ENCODE measurements at regions not wholly inside any gene's neighbourhood (a gene's known extent, or its start where the extent isn't known, plus 50 kb on each side); places are given as distances from the start of the nearest gene placed in this dataset.

GRCh38 chr7:115249080-115249479 is 327.2 kb downstream of the MDFIC start:
- Histone ChIP-seq H3K36me3 (ENCODE audit: control insufficient read depth in 2 of 2, extremely low read depth in 1 of 2, insufficient read depth in 2 of 2, low read length in 2 of 2) (no peaks in the 10 kb centered on the region), H3K4me3 (replicated peaks in 1 of 3; ENCODE audit: insufficient read depth in 1 of 3, low read depth in 1 of 3, low read length in 3 of 3) (no peak overlapping the region), H4K20me1 (replicated peaks; ENCODE audit: control insufficient read depth, extremely low read depth, insufficient read depth, low read length) (no peaks in the 10 kb centered on the region), H3K27ac (ENCODE audit: insufficient read depth, low read depth, low read length) (no peak overlapping the region), H3K9me3 (replicated peaks; ENCODE audit: control insufficient read depth, insufficient read depth, low read length) (no peaks in the 10 kb centered on the region), H3K4me2 (ENCODE audit: insufficient read depth, low read length) (peak overlapping the region; percentile 29), H3K27me3 (ENCODE audit: control insufficient read depth in 2 of 2, insufficient read depth in 2 of 2, low read length in 2 of 2) (no peaks in the 10 kb centered on the region), H3K4me1 (ENCODE audit: control insufficient read depth, extremely low read depth, insufficient read depth, low read length) (peaks cover 8% of the 10 kb centered on the region), H3K9ac (replicated peaks; ENCODE audit: extremely low read depth, insufficient read depth, low read length) (no peak overlapping the region), H3K9me1 (replicated peaks; ENCODE audit: control insufficient read depth, extremely low read depth, insufficient read depth, low read length) (no peaks in the 10 kb centered on the region), H3K79me2 (ENCODE audit: control insufficient read depth, insufficient read depth, low read length) (no peaks in the 10 kb centered on the region), H2AFZ (ENCODE audit: low read depth, low read length) (peak overlapping the region; percentile 35)
- peak; percentile 24 for FAIRE-seq
- no TSS peak for BruUV-seq (replicated peaks)
- dilution Hi-C loops (cut with MboI; ENCODE audit: extremely low pct_ligation_motif_present, low sequenced_read_pairs), result no loop called here
- TF ChIP-seq FOS (IDR thresholded peaks at IDR 0.05; ENCODE audit: borderline replicate concordance, insufficient read depth, low read length) (no peak), CTCF (IDR thresholded peaks at IDR 0.05; ENCODE audit: extremely low read depth in 1 of 2, insufficient read depth in 1 of 2, low read depth in 1 of 2, low read length in 2 of 2) (no peak), GATA2 (IDR thresholded peaks at IDR 0.05; ENCODE audit: insufficient read depth, insufficient read length, low read depth, low read length) (peak; percentile 17), EZH2 (IDR thresholded peaks at IDR 0.05; ENCODE audit: borderline replicate concordance, low read depth, low read length, severe bottlenecking) (no peak), POLR2AphosphoS5 (IDR thresholded peaks at IDR 0.05; ENCODE audit: insufficient read depth, low read depth, low read length) (peak; percentile 29)
- DNase-seq (ENCODE audit: low read depth, low spot score), result peak; percentile 30
- ChIA-PET CTCF (interaction anchor here (1.2 to 1.7 kb wide), 2 partner anchors 18 to 29 kb away, joined by 4 to 5 read pairs; no protein-coding TSS in a partner anchor), POLR2A (no interaction called here)
- intact Hi-C loops (cut with micrococcal nuclease), result loop anchor here (1.0 kb wide), 1 partner anchor 201 kb away; no protein-coding TSS in a partner anchor

GRCh38 chr7:115241151-115241550 is 319.3 kb downstream of the MDFIC start:
- Histone ChIP-seq H2AFZ (ENCODE audit: low read depth, low read length) (no peak overlapping the region), H3K79me2 (ENCODE audit: control insufficient read depth, insufficient read depth, low read length) (no peaks in the 10 kb centered on the region), H4K20me1 (replicated peaks; ENCODE audit: control insufficient read depth, extremely low read depth, insufficient read depth, low read length) (no peaks in the 10 kb centered on the region), H3K4me2 (ENCODE audit: insufficient read depth, low read length) (no peak overlapping the region), H3K4me3 (replicated peaks in 1 of 3; ENCODE audit: insufficient read depth in 1 of 3, low read depth in 1 of 3, low read length in 3 of 3) (no peak overlapping the region), H3K9ac (replicated peaks; ENCODE audit: extremely low read depth, insufficient read depth, low read length) (no peak overlapping the region), H3K27ac (ENCODE audit: insufficient read depth, low read depth, low read length) (no peak overlapping the region), H3K4me1 (ENCODE audit: control insufficient read depth, extremely low read depth, insufficient read depth, low read length) (no peaks in the 10 kb centered on the region), H3K36me3 (ENCODE audit: control insufficient read depth in 2 of 2, extremely low read depth in 1 of 2, insufficient read depth in 2 of 2, low read length in 2 of 2) (no peaks in the 10 kb centered on the region), H3K9me3 (replicated peaks; ENCODE audit: control insufficient read depth, insufficient read depth, low read length) (no peaks in the 10 kb centered on the region), H3K27me3 (ENCODE audit: control insufficient read depth in 2 of 2, insufficient read depth in 2 of 2, low read length in 2 of 2) (no peaks in the 10 kb centered on the region), H3K9me1 (replicated peaks; ENCODE audit: control insufficient read depth, extremely low read depth, insufficient read depth, low read length) (no peaks in the 10 kb centered on the region)
- CTCF ChIA-PET, result interaction anchor here (3.7 kb wide), 1 partner anchor 10 kb away, joined by 15 read pairs; no protein-coding TSS in a partner anchor
- TF ChIP-seq GATA2 (IDR thresholded peaks at IDR 0.05; ENCODE audit: insufficient read depth, insufficient read length, low read depth, low read length) (no peak), MAX (IDR thresholded peaks at IDR 0.05; ENCODE audit: insufficient read depth, insufficient read length) (no peak), MYC (IDR thresholded peaks at IDR 0.05; ENCODE audit: low read depth, low read length) (no peak), JUN (IDR thresholded peaks at IDR 0.05; ENCODE audit: borderline replicate concordance, insufficient read depth, insufficient read length, low read depth) (no peak), FOS (IDR thresholded peaks at IDR 0.05; ENCODE audit: borderline replicate concordance, insufficient read depth, low read length) (no peak), POLR2AphosphoS5 (IDR thresholded peaks at IDR 0.05; ENCODE audit: insufficient read depth, low read depth, low read length) (no peak), CTCF (IDR thresholded peaks at IDR 0.05; ENCODE audit: extremely low read depth in 1 of 2, insufficient read depth in 1 of 2, low read depth in 1 of 2, low read length in 2 of 2) (no peak), POLR2A (IDR thresholded peaks at IDR 0.05; ENCODE audit: low read depth, low read length) (no peak), EZH2 (IDR thresholded peaks at IDR 0.05; ENCODE audit: borderline replicate concordance, low read depth, low read length, severe bottlenecking) (no peak)
- dilution Hi-C loops (cut with MboI; ENCODE audit: extremely low pct_ligation_motif_present, low sequenced_read_pairs) (no loop called here), intact Hi-C loops (cut with micrococcal nuclease) (no loop called here)
- POLR2A ChIA-PET, result no interaction called here
- DNase-seq (ENCODE audit: low read depth, low spot score), result no peak
- no TSS peak for BruUV-seq (replicated peaks)
- FAIRE-seq, result no peak

All from endothelial cell of umbilical vein (primary cell).